RWPE2 (cell line): ENCODE measurements at regions not wholly inside any gene's neighbourhood (a gene's known extent, or its start where the extent isn't known, plus 50 kb on each side); places are given as distances from the start of the nearest gene placed in this dataset.

Experiments
- ATAC-seq: fragments of 200-7000 bp; cut with Tn5 transposase; 3 replicates; pipeline ENCODE4 v1.9.1; 2021; ENCODE audit warnings: low read depth
- DNase-seq: peaks from one replicate; pipeline ENCODE4 v3.0.0-alpha.2; 2020; ENCODE audit warnings: low spot score
- H3K27ac ChIP-seq: fragments of 450-650 bp; 2 replicates; pipeline ENCODE4 v1.5.1; 2017; ENCODE audit warnings: mild to moderate bottlenecking; ENCODE audit not compliant: poor library complexity, severe bottlenecking
- H3K27me3 ChIP-seq: fragments of 250-450 bp; sonication (Bioruptor Pico); 2 replicates; pipeline ENCODE4 v1.5.1; 2021; ENCODE audit warnings: mild to moderate bottlenecking, moderate library complexity; ENCODE audit not compliant: insufficient read depth, poor library complexity, severe bottlenecking
- H3K36me3 ChIP-seq: fragments of 250-450 bp; sonication (Bioruptor Pico); 2 replicates; pipeline ENCODE4 v1.5.1; 2020; ENCODE audit warnings: low read depth, mild to moderate bottlenecking, moderate library complexity
- H3K4me1 ChIP-seq: fragments of 250-450 bp; sonication (Bioruptor Pico); 2 replicates; pipeline ENCODE4 v1.5.1; 2021; ENCODE audit warnings: mild to moderate bottlenecking, moderate library complexity; ENCODE audit not compliant: insufficient read depth, poor library complexity, severe bottlenecking
- H3K4me3 ChIP-seq: fragments of 250-450 bp; sonication (Bioruptor Pico); 2 replicates; pipeline ENCODE4 v1.5.1; 2021; ENCODE audit warnings: mild to moderate bottlenecking, moderate library complexity; ENCODE audit not compliant: severe bottlenecking
- H3K9me3 ChIP-seq: fragments of 250-450 bp; sonication (Bioruptor Pico); 2 replicates; pipeline ENCODE4 v1.5.1; 2021; ENCODE audit warnings: mild to moderate bottlenecking, moderate library complexity; ENCODE audit not compliant: severe bottlenecking
- TF ChIP-seq, protein P1 (sequence below): fragments of 450-650 bp; IDR thresholded peaks from one replicate; pipeline ENCODE4 v1.5.1; 2017; ENCODE audit warnings: mild to moderate bottlenecking, moderate library complexity; ENCODE audit not compliant: poor library complexity, severe bottlenecking

DNA sequence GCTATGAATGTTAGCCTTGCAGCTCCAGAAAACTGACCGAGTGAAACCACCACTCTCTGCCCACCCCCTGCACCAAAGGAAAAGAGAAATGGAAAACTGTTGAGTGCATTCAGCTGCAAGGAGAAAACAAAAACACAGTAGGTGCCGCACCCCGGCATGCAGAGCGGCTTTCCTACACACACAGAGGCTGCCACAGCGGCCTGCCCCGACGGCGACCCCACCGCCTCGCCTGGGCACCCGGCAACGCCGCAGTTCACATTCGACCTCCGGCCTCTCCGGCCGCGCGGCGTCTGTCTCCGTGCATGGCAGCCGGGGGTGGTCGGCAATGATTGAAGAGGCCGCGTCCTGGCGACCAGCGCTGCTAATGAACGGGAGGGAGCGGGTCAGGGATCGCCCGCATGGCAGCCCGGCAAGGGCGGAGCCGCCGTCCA, 417.1 kb upstream of the SALL3 start:
- Histone ChIP-seq H3K4me1 (no peaks in the 10 kb centered on the region), H3K9me3 (no peaks in the 10 kb centered on the region), H3K36me3 (no peaks in the 10 kb centered on the region), H3K27ac (no peak overlapping the region), H3K27me3 (no peaks in the 10 kb centered on the region), H3K4me3 (no peak overlapping the region)
- TF ChIP-seq, protein P1, sequence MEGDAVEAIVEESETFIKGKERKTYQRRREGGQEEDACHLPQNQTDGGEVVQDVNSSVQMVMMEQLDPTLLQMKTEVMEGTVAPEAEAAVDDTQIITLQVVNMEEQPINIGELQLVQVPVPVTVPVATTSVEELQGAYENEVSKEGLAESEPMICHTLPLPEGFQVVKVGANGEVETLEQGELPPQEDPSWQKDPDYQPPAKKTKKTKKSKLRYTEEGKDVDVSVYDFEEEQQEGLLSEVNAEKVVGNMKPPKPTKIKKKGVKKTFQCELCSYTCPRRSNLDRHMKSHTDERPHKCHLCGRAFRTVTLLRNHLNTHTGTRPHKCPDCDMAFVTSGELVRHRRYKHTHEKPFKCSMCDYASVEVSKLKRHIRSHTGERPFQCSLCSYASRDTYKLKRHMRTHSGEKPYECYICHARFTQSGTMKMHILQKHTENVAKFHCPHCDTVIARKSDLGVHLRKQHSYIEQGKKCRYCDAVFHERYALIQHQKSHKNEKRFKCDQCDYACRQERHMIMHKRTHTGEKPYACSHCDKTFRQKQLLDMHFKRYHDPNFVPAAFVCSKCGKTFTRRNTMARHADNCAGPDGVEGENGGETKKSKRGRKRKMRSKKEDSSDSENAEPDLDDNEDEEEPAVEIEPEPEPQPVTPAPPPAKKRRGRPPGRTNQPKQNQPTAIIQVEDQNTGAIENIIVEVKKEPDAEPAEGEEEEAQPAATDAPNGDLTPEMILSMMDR = no peak
- ATAC-seq = no peak
- DNase-seq = no peak

DNA sequence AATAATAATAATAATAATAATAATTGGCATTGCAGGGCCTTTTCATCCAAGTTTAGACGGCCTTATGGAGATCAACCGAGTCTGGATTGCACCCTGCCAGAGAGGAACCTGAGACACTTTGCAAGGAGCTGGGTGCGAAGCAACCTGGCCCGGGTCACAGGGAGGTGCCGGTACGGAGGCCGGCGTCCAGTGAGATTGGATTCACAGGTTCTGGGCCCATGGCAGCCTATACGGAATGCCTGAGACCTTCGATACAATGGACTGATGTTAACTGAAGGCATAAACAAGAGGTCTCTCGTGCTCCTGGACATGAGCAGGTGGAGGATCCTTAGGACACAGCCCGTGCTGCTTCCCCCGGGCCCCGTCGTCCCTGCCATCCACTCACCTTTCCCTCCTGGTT, 416.5 kb upstream of the SALL3 start:
- Histone ChIP-seq H3K9me3 (no peaks in the 10 kb centered on the region), H3K27ac (no peak overlapping the region), H3K4me3 (no peak overlapping the region), H3K27me3 (no peaks in the 10 kb centered on the region), H3K4me1 (no peaks in the 10 kb centered on the region), H3K36me3 (no peaks in the 10 kb centered on the region)
- no peak for ATAC-seq
- no peak for DNase-seq
- TF ChIP-seq, protein P1 = no peak

DNA sequence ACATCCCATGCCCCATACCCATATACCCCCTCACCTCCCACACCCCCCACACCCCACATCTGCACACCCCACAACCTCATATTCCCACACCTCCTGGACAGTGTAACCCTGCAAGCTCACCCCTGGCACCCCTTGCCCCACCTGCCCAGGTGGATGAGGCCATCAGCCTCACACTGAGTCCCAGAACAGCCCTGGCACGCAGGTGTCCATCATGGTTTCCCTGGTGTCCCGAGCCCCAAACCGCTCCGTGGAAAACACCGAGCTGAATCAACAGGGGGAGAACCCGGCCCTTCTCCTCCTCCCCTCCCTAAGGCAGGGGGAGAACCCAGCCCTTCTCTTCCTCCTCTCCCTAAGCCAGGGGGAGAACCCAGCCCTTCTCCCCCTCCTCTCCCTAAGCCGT, 415.6 kb upstream of the SALL3 start:
- Histone ChIP-seq H3K4me1 (no peaks in the 10 kb centered on the region), H3K27ac (no peak overlapping the region), H3K36me3 (no peaks in the 10 kb centered on the region), H3K27me3 (no peaks in the 10 kb centered on the region), H3K4me3 (no peak overlapping the region), H3K9me3 (peaks cover 3% of the 10 kb centered on the region)
- TF ChIP-seq, protein P1 = no peak
- no peak for ATAC-seq
- DNase-seq = no peak

DNA sequence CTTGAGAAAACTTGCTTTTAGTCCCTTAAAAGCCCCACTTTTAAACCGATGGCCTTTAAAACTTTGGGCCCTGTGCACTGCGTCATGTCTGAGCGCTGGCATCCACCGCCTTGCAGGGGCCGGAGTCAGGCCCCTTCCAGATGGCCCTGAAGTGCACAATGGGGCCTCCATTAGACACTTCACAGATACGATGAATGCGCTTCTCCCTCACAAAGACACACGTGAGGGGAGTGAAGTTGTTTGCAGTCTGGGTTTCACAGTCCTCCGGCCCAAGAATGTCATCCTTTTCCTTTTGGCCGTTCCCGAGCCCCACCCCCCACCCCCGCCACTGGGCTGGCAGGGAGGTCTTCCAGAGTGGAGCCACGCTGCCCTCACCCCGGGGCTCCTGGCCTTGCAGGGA, 415.1 kb upstream of the SALL3 start:
- TF ChIP-seq, protein P1 = no peak
- Histone ChIP-seq H3K4me3 (no peak overlapping the region), H3K9me3 (peaks cover 4% of the 10 kb centered on the region), H3K27me3 (no peaks in the 10 kb centered on the region), H3K36me3 (no peaks in the 10 kb centered on the region), H3K4me1 (no peaks in the 10 kb centered on the region), H3K27ac (no peak overlapping the region)
- DNase-seq = no peak
- no peak for ATAC-seq

DNA sequence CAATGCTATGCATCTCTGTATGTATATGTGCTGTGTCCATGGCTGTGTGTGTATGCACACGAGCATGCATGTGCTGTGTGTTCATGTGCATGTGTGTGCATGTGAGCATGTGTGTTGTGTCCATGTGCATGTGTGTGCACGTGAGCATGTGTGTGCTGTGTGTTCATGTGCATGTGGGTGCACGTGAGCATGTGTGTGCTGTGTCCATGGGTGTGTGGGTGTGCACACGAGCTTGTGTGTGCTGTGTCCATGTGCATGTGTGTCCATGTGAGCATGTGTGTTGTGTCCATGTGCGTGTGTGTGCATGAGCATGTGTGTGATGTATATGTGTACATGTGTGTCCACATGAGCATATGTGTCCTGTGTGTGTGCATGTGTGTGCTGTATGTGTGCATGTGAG, 414.4 kb upstream of the SALL3 start:
- TF ChIP-seq, protein P1 = no peak
- Histone ChIP-seq H3K36me3 (no peaks in the 10 kb centered on the region), H3K4me3 (no peak overlapping the region), H3K9me3 (peaks cover 4% of the 10 kb centered on the region), H3K4me1 (no peaks in the 10 kb centered on the region), H3K27ac (no peak overlapping the region), H3K27me3 (no peaks in the 10 kb centered on the region)
- DNase-seq (no peak), ATAC-seq (no peak)
